Liver (tissue), 8 donors: ENCODE measurements at regions not wholly inside any gene's neighbourhood (a gene's known extent, or its start where the extent isn't known, plus 50 kb on each side); places are given as distances from the start of the nearest gene placed in this dataset.

Experiments
- DNase-seq: peaks from one replicate; pipeline ENCODE4 v3.0.0-alpha.2; 2017; ENCODE audit warnings: low spot score
- H3K27ac ChIP-seq, 2 donors: one replicate each; pipeline ENCODE4 v1.7.0; 2013; ENCODE audit warnings: inconsistent platforms in 2 of 2, low read length in 2 of 2, control low read depth in 1 of 2, low read depth in 1 of 2, mild to moderate bottlenecking in 1 of 2
- H3K27me3 ChIP-seq, 4 donors: one replicate each; pipeline versions ENCODE4 v1.6.1 to v1.7.0; 2013; ENCODE audit warnings: low read length in 3 of 4, inconsistent platforms in 1 of 4, mild to moderate bottlenecking in 1 of 4, moderate library complexity in 1 of 4; ENCODE audit not compliant: control insufficient read depth in 4 of 4, insufficient read depth in 4 of 4
- H3K36me3 ChIP-seq, 4 donors: one replicate each; pipeline versions ENCODE4 v1.6.1 to v1.7.0; 2013; ENCODE audit warnings: low read length in 3 of 4, mild to moderate bottlenecking in 3 of 4, low read depth in 1 of 4, moderate library complexity in 1 of 4; ENCODE audit not compliant: control insufficient read depth in 4 of 4, insufficient read depth in 3 of 4
- H3K4me1 ChIP-seq, 4 donors: one replicate each; pipeline versions ENCODE4 v1.6.1 to v1.7.0; 2013; ENCODE audit warnings: low read length in 3 of 4, mild to moderate bottlenecking in 3 of 4, moderate library complexity in 1 of 4; ENCODE audit not compliant: control insufficient read depth in 4 of 4, insufficient read depth in 4 of 4
- H3K4me3 ChIP-seq, 3 donors: one replicate each; pipeline versions ENCODE4 v1.6.1 to v1.7.0; 2013; ENCODE audit warnings: low read length in 3 of 3, control low read depth in 1 of 3, low read depth in 1 of 3, mild to moderate bottlenecking in 1 of 3
- H3K9ac ChIP-seq, 2 donors: one replicate each; pipeline ENCODE4 v1.7.0; 2013; ENCODE audit warnings: low read length in 2 of 2, mild to moderate bottlenecking in 2 of 2, moderate library complexity in 2 of 2, control low read depth in 1 of 2, low read depth in 1 of 2
- H3K9me3 ChIP-seq, 4 donors: one replicate each; pipeline versions ENCODE4 v1.6.1 to v1.7.0; 2013; ENCODE audit warnings: low read length in 3 of 4; ENCODE audit not compliant: control insufficient read depth in 4 of 4
- ATF3 ChIP-seq: IDR thresholded peaks from 2 replicates; pipeline ENCODE4 v1.6.1; 2016; ENCODE audit warnings: antibody characterized with exemption
- CTCF ChIP-seq: fragments of 150-350 bp; IDR thresholded peaks from 2 replicates; pipeline ENCODE4 v1.5.1; 2017; ENCODE audit warnings: improper control_type of control experiment, low read depth, low read length; ENCODE audit not compliant: missing input control
- FOXA1 ChIP-seq: IDR thresholded peaks from 2 replicates; pipeline ENCODE4 v1.6.1; 2016; ENCODE audit warnings: antibody characterized with exemption
- FOXA2 ChIP-seq: IDR thresholded peaks from 2 replicates; pipeline ENCODE4 v1.6.1; 2016; ENCODE audit warnings: antibody characterized with exemption
- GABPA ChIP-seq, 2 donors: IDR thresholded peaks in 1 of 2; conservative IDR thresholded peaks in 1 of 2; 2 replicates each; pipeline ENCODE4 v1.6.1; 2016; ENCODE audit warnings: antibody characterized with exemption in 2 of 2, mild to moderate bottlenecking in 1 of 2, moderate library complexity in 1 of 2
- HNF4A ChIP-seq, 2 donors: conservative IDR thresholded peaks; 2 replicates each; pipeline ENCODE4 v1.6.1; 2016; ENCODE audit warnings: antibody characterized with exemption in 2 of 2, mild to moderate bottlenecking in 2 of 2
- HNF4G ChIP-seq: IDR thresholded peaks from 2 replicates; pipeline ENCODE4 v1.6.1; 2016; ENCODE audit warnings: antibody characterized with exemption
- MAX ChIP-seq: IDR thresholded peaks from 2 replicates; pipeline ENCODE4 v1.6.1; 2016; ENCODE audit warnings: antibody characterized with exemption
- NR2F2 ChIP-seq: IDR thresholded peaks from 2 replicates; pipeline ENCODE4 v1.6.1; 2016; ENCODE audit warnings: antibody characterized with exemption
- REST ChIP-seq: IDR thresholded peaks from 2 replicates; pipeline ENCODE4 v1.6.1; 2016; ENCODE audit warnings: antibody characterized with exemption, mild to moderate bottlenecking
- RXRA ChIP-seq, 2 donors: IDR thresholded peaks; 2 replicates each; pipeline ENCODE4 v1.6.1; 2017 to 2018; ENCODE audit warnings: antibody characterized with exemption in 2 of 2, mild to moderate bottlenecking in 1 of 2
- SP1 ChIP-seq: IDR thresholded peaks from 2 replicates; pipeline ENCODE4 v1.6.1; 2018; ENCODE audit warnings: antibody characterized with exemption, mild to moderate bottlenecking
- TAF1 ChIP-seq: conservative IDR thresholded peaks from 2 replicates; pipeline ENCODE4 v1.6.1; 2016; ENCODE audit warnings: antibody characterized with exemption, mild to moderate bottlenecking
- YY1 ChIP-seq: IDR thresholded peaks from 2 replicates; pipeline ENCODE4 v1.6.1; 2016; ENCODE audit warnings: antibody characterized with exemption, mild to moderate bottlenecking
- ZBTB33 ChIP-seq: IDR thresholded peaks from 2 replicates; pipeline ENCODE4 v1.6.1; 2016; ENCODE audit warnings: antibody characterized with exemption
- WGBS: extraction: QIAGEN DNeasy Blood & Tissue Kit; methylation state at CpG from one replicate; pipeline ENCODE4 v1.1.7; 2013; 5-methylcytosine and 5-hydroxymethylcytosine counted together
- donor health status: healthy.
- donor health status: healthy.
- donor health status: healthy.
- donor health status: healthy.
- donor health status: healthy.

- no peaks in the 10 kb centered on the region for H3K9me3 ChIP-seq
- H3K27me3 ChIP-seq = no peaks in the 10 kb centered on the region
- no peak for DNase-seq
- no peak overlapping the region for H3K4me3 ChIP-seq
- no peak for TF ChIP-seq HNF4G
- no peak for TF ChIP-seq RXRA (IDR thresholded peaks at IDR 0.05)
- no peak for TF ChIP-seq TAF1
- TF ChIP-seq NR2F2 = no peak
- no peak for TF ChIP-seq GABPA (IDR thresholded peaks at IDR 0.05 in 1 of 2, conservative IDR thresholded peaks at IDR 0.05 in 1 of 2)
- no peak for TF ChIP-seq CTCF
- WGBS = 82% methylated on average over 2 of the region's 2 CpGs
- H3K36me3 ChIP-seq = no peaks in the 10 kb centered on the region
- H3K27ac ChIP-seq = no peak overlapping the region
- no peak overlapping the region for H3K9ac ChIP-seq
- no peaks in the 10 kb centered on the region for H3K4me1 ChIP-seq
Measured at GRCh38 chr1:222390181-222390580, 157.7 kb downstream of the HHIPL2 start.

GRCh38 chr1:222387007-222387814 lies 160.7 kb downstream of the HHIPL2 start:
- Histone ChIP-seq H3K36me3 (no peaks in the 10 kb centered on the region), H3K27ac (no peak overlapping the region), H3K9me3 (no peaks in the 10 kb centered on the region), H3K9ac (no peak overlapping the region), H3K4me3 (no peak overlapping the region), H3K27me3 (no peaks in the 10 kb centered on the region), H3K4me1 (no peaks in the 10 kb centered on the region)
- DNase-seq = no peak
- 90% methylated on average over 8 of the region's 8 CpGs for WGBS
- TF ChIP-seq NR2F2 = no peak
- TF ChIP-seq YY1 = no peak
- TF ChIP-seq TAF1 = no peak
- no peak for TF ChIP-seq FOXA1
- no peak for TF ChIP-seq ZBTB33
- no peak for TF ChIP-seq GABPA (IDR thresholded peaks at IDR 0.05 in 1 of 2, conservative IDR thresholded peaks at IDR 0.05 in 1 of 2)

GRCh38 chr1:222385955-222386354 lies 161.9 kb downstream of the HHIPL2 start:
- no peaks in the 10 kb centered on the region for H3K27me3 ChIP-seq
- H3K36me3 ChIP-seq = no peaks in the 10 kb centered on the region
- no peaks in the 10 kb centered on the region for H3K4me1 ChIP-seq
- DNase-seq = no peak
- WGBS = 62% methylated on average over 1 of the region's 1 CpG
- H3K9me3 ChIP-seq = no peaks in the 10 kb centered on the region
- no peak overlapping the region for H3K27ac ChIP-seq
- H3K9ac ChIP-seq = no peak overlapping the region
- no peak overlapping the region for H3K4me3 ChIP-seq
- TF ChIP-seq ATF3 (no peak), NR2F2 (no peak), YY1 (no peak), SP1 (no peak), GABPA (IDR thresholded peaks at IDR 0.05 in 1 of 2, conservative IDR thresholded peaks at IDR 0.05 in 1 of 2) (no peak), FOXA2 (no peak), FOXA1 (no peak), CTCF (no peak), TAF1 (no peak), HNF4A (conservative IDR thresholded peaks at IDR 0.05) (no peak), MAX (no peak), REST (no peak)
